SK-N-MC (cell line): ENCODE measurements at regions not wholly inside any gene's neighbourhood (a gene's known extent, or its start where the extent isn't known, plus 50 kb on each side); places are given as distances from the start of the nearest gene placed in this dataset.

Experiments used
- DNase-seq: peaks from one replicate; pipeline ENCODE4 v3.0.0-alpha.2; 2011; ENCODE audit warnings: low read depth, low spot score
- H3K27ac ChIP-seq: fragments of 200-600 bp; sonication (generic); 2 replicates; pipeline ENCODE4 v1.5.1; 2016; ENCODE audit warnings: mixed run types
- H3K36me3 ChIP-seq: fragments of 200-600 bp; sonication (generic); 2 replicates; pipeline ENCODE4 v1.6.1; 2017; ENCODE audit warnings: antibody characterized with exemption, low read length, mixed read lengths; ENCODE audit not compliant: insufficient read depth
- H3K4me3 ChIP-seq: fragments of 200-600 bp; sonication (generic); 2 replicates; pipeline ENCODE4 v1.5.1; 2016
- H3K9ac ChIP-seq: fragments of 200-600 bp; sonication (generic); 2 replicates; pipeline ENCODE4 v1.8.0; 2017; ENCODE audit warnings: mixed run types, mixed read lengths; ENCODE audit not compliant: insufficient read length
- H3K9me3 ChIP-seq: fragments of 200-600 bp; sonication (generic); 2 replicates; pipeline ENCODE4 v1.6.1; 2017; ENCODE audit warnings: low read depth, mild to moderate bottlenecking, antibody characterized with exemption, low read length, moderate library complexity, mixed read lengths
- EZH2 ChIP-seq: fragments of 200-600 bp; sonication (generic); IDR thresholded peaks from one replicate; pipeline ENCODE4 v1.6.1; 2017; ENCODE audit warnings: antibody characterized with exemption
- FOXP2 ChIP-seq: optimal IDR thresholded peaks from 2 replicates; pipeline ENCODE3; 2011; ENCODE audit warnings: mild to moderate bottlenecking, moderate library complexity; ENCODE audit not compliant: insufficient read depth; ENCODE audit errors: extremely low read length, control extremely low read depth
- POLR2AphosphoS5 ChIP-seq: IDR thresholded peaks from 2 replicates; pipeline ENCODE4 v1.6.1; 2012; ENCODE audit warnings: mild to moderate bottlenecking, low read depth, low read length, borderline replicate concordance

DNA sequence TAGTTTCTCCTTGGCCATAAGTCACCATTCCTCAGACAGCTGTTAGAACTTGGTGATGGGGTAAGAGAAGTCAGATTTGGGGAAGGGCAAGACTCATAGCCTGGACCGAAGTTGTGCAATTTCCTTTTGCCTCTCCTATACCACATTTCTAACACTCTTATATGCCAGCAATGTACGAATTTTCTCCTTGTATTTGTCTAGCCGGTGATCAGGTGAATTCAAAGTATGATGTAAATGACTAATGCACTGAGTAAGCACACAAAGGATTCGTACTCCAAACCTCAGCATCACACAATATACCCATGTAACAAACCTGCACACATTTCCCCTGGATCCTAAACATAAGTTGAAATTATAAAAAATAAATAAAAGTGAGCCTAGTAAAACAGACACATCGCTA is 1143.5 kb upstream of the CELF4 start:
- no peak for TF ChIP-seq POLR2AphosphoS5
- TF ChIP-seq EZH2 = no peak
- TF ChIP-seq FOXP2 = no peak
- Histone ChIP-seq H3K4me3 (no peak overlapping the region), H3K36me3 (no peaks in the 10 kb centered on the region), H3K27ac (no peak overlapping the region), H3K9ac (no peak overlapping the region), H3K9me3 (no peaks in the 10 kb centered on the region)
- no peak for DNase-seq

- no peaks in the 10 kb centered on the region for H3K36me3 ChIP-seq
- H3K27ac ChIP-seq = no peak overlapping the region
- DNase-seq = no peak
- no peak overlapping the region for H3K4me3 ChIP-seq
- TF ChIP-seq POLR2AphosphoS5 (no peak), EZH2 (no peak), FOXP2 (no peak)
- H3K9me3 ChIP-seq = no peaks in the 10 kb centered on the region
- no peak overlapping the region for H3K9ac ChIP-seq
Measured at GRCh38 chr18:38706373-38706772, 1140.8 kb upstream of the CELF4 start.

GRCh38 chr18:38698088-38698487 is 1132.5 kb upstream of the CELF4 start:
- DNase-seq = no peak
- TF ChIP-seq EZH2 = no peak
- TF ChIP-seq POLR2AphosphoS5 = no peak
- TF ChIP-seq FOXP2 = no peak

DNA sequence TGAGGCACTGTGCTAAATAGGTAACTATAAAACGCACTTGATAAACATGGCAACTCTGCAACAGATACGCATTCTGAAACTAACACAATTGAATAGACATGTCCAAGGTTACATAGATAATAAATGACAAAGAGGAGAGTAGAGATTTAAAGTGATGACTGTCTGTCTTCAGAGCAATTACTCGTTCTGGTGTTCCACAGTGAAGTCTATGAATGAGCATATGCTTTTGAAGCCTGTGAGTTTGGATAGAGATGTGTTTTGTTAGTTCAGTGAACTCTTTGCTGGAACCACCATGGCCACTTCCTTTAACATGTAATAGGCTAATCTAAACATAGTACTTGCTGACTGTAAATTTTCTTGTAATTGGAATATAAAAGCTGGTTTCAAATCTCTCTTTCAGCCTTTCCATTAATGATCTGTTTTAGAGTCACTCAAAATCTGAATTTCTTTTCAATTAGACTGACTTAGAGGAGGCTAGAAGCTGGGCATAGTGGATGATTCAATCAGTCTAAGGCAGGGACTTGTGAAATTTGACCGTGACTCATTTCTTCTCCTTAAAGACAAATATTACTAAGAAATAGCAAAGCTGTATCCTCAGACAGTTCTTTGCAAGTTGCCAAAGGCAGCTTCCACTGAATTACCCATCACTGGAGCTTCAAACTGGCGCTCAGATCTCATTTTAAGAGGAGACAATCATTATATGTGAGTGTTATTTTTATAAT is 1130.1 kb upstream of the CELF4 start:
- H3K9ac ChIP-seq = no peak overlapping the region
- H3K36me3 ChIP-seq = no peaks in the 10 kb centered on the region
- no peaks in the 10 kb centered on the region for H3K9me3 ChIP-seq
- no peak for DNase-seq
- no peak overlapping the region for H3K27ac ChIP-seq
- H3K4me3 ChIP-seq = no peak overlapping the region
- TF ChIP-seq EZH2 (no peak), POLR2AphosphoS5 (no peak), FOXP2 (no peak)

More at GRCh38 chr18:38698088-38698487, 1132.5 kb upstream of the CELF4 start:
- no peaks in the 10 kb centered on the region for H3K36me3 ChIP-seq
- H3K9ac ChIP-seq = no peak overlapping the region
- no peak overlapping the region for H3K4me3 ChIP-seq
- H3K27ac ChIP-seq = no peak overlapping the region
- no peaks in the 10 kb centered on the region for H3K9me3 ChIP-seq

DNA sequence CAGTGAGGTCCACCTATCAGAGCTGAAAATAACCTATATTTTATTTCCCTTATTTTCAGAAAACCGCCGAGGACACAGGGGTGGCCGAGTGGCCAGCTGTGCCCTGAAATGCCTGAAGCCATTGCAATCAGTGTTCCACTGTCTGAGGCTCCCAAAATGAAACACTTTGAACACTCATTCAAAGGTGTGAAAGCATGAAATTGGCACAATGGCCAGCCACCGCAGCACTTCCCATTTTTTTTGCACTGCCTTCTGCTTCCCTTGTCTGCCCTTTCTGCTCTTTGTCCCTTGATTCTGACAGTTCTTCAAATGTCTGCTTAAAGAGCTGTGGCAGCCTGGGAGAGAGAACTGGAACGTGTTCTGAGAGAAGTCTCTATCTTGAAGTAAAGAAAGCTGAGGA is 1127.5 kb upstream of the CELF4 start:
- Histone ChIP-seq H3K27ac (no peak overlapping the region), H3K4me3 (no peak overlapping the region), H3K9me3 (no peaks in the 10 kb centered on the region), H3K36me3 (no peaks in the 10 kb centered on the region), H3K9ac (no peak overlapping the region)
- DNase-seq = no peak
- TF ChIP-seq EZH2 (no peak), FOXP2 (no peak), POLR2AphosphoS5 (no peak)

DNA sequence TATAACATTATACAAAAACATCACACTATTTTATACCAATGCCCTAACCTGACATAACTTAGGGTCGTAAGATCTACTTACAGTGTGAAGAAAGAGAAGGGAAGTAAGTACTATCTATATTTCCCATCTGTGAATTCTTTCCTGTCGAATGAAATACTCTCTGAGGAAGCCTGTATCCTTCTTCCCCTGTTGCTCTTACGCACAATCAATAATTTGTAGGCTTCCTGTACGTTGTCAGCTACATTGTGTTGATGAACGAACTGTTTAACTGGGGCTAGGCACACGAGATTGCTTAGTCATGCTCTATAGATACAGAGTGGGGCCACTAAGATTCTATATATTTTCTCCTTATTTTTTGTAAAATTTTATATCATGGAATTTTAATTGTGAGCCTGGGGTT is 1125.0 kb upstream of the CELF4 start:
- DNase-seq = no peak
- Histone ChIP-seq H3K9me3 (no peaks in the 10 kb centered on the region), H3K4me3 (no peak overlapping the region), H3K36me3 (no peaks in the 10 kb centered on the region), H3K9ac (no peak overlapping the region), H3K27ac (no peak overlapping the region)
- no peak for TF ChIP-seq POLR2AphosphoS5
- TF ChIP-seq EZH2 = no peak
- TF ChIP-seq FOXP2 = no peak

DNA sequence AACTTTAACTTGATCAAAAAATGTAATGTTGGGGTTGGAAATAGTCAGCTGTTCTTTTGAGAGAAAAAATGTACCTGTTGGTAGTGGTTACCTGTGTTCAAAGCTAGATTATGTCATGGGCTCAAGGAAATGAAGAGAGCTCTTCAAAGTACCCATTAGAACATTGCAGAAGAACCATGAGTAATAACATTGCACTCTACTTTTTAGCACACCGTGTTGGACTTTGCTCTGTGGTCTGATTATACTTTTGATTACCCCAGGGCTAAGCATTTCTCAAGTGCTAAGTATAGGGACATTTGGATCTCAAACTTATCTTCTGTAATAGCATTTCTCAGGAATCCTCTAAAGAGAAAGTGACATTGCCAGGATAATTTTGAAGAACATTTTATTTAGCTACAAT is 1122.8 kb upstream of the CELF4 start:
- DNase-seq = no peak
- no peak overlapping the region for H3K9ac ChIP-seq
- no peak overlapping the region for H3K4me3 ChIP-seq
- H3K27ac ChIP-seq = no peak overlapping the region
- no peaks in the 10 kb centered on the region for H3K9me3 ChIP-seq
- TF ChIP-seq EZH2 = no peak
- H3K36me3 ChIP-seq = no peaks in the 10 kb centered on the region

- TF ChIP-seq FOXP2 (no peak), EZH2 (no peak), POLR2AphosphoS5 (no peak)
- no peak for DNase-seq
- no peak overlapping the region for H3K9ac ChIP-seq
- no peak overlapping the region for H3K27ac ChIP-seq
- H3K4me3 ChIP-seq = no peak overlapping the region
- H3K36me3 ChIP-seq = no peaks in the 10 kb centered on the region
- no peaks in the 10 kb centered on the region for H3K9me3 ChIP-seq
Measured at GRCh38 chr18:38670486-38670885, 1104.9 kb upstream of the CELF4 start.

- Histone ChIP-seq H3K9ac (no peak overlapping the region), H3K4me3 (no peak overlapping the region), H3K36me3 (no peaks in the 10 kb centered on the region), H3K9me3 (no peaks in the 10 kb centered on the region), H3K27ac (no peak overlapping the region)
- TF ChIP-seq POLR2AphosphoS5 = no peak
- TF ChIP-seq FOXP2 = no peak
- no peak for TF ChIP-seq EZH2
- DNase-seq = no peak
Measured at GRCh38 chr18:38664929-38665328, 1099.3 kb upstream of the CELF4 start.
